Osteoblast (primary cell): ENCODE measurements at regions not wholly inside any gene's neighbourhood (a gene's known extent, or its start where the extent isn't known, plus 50 kb on each side); places are given as distances from the start of the nearest gene placed in this dataset.

ENCODE experiments used
- DNase-seq: peaks from one replicate; pipeline ENCODE4 v3.0.0; 2011; ENCODE audit warnings: low spot score, mixed read lengths; ENCODE audit not compliant: insufficient read length; ENCODE audit errors: missing footprints
- H2AFZ ChIP-seq: 2 replicates; pipeline ENCODE4 v1.6.0; 2011; ENCODE audit warnings: mild to moderate bottlenecking, low read length
- H3K27ac ChIP-seq: 2 replicates; pipeline ENCODE4 v1.5.1; 2011; ENCODE audit warnings: mild to moderate bottlenecking, low read depth, low read length, moderate library complexity
- H3K27me3 ChIP-seq: 2 replicates; pipeline ENCODE4 v1.6.0; 2012; ENCODE audit warnings: mild to moderate bottlenecking, control low read depth, inconsistent platforms, low read length, moderate library complexity; ENCODE audit not compliant: insufficient read depth
- H3K36me3 ChIP-seq: 2 replicates; pipeline ENCODE4 v1.5.1; 2011; ENCODE audit warnings: mild to moderate bottlenecking, low read length, control low read depth, moderate library complexity; ENCODE audit not compliant: insufficient read depth
- H3K4me1 ChIP-seq: 2 replicates; pipeline ENCODE4 v1.5.1; 2011; ENCODE audit warnings: mild to moderate bottlenecking, low read length, control low read depth, moderate library complexity; ENCODE audit not compliant: insufficient read depth
- H3K4me2 ChIP-seq: 2 replicates; pipeline ENCODE4 v1.6.0; 2011; ENCODE audit warnings: mild to moderate bottlenecking, low read length; ENCODE audit not compliant: insufficient read depth
- H3K4me3 ChIP-seq: fragments of 200-600 bp; sonication (generic); 3 replicates; pipeline ENCODE4 v1.5.1; 2012; ENCODE audit warnings: mild to moderate bottlenecking, low read length, inconsistent platforms; ENCODE audit not compliant: insufficient read depth
- H3K79me2 ChIP-seq: 2 replicates; pipeline ENCODE4 v1.6.0; 2012; ENCODE audit warnings: mild to moderate bottlenecking, low read length, control low read depth, inconsistent platforms; ENCODE audit not compliant: insufficient read depth
- H3K9me3 ChIP-seq: 2 replicates; pipeline ENCODE4 v1.5.1; 2011; ENCODE audit warnings: low read depth, low read length, control low read depth
- H4K20me1 ChIP-seq: 2 replicates; pipeline ENCODE4 v1.6.0; 2012; ENCODE audit warnings: mild to moderate bottlenecking, low read length, control low read depth; ENCODE audit not compliant: insufficient read depth
- CTCF ChIP-seq: IDR thresholded peaks from 2 replicates; pipeline ENCODE4 v1.5.1; 2011; ENCODE audit warnings: mild to moderate bottlenecking, low read depth, low read length, moderate library complexity; ENCODE audit errors: extremely low read depth

- Histone ChIP-seq H3K9me3 (peaks cover 1% of the 10 kb centered on the region), H3K4me1 (peaks cover 7% of the 10 kb centered on the region), H3K27me3 (peaks cover 24% of the 10 kb centered on the region), H3K79me2 (no peaks in the 10 kb centered on the region), H4K20me1 (no peaks in the 10 kb centered on the region), H2AFZ (no peak overlapping the region), H3K4me2 (no peak overlapping the region), H3K27ac (no peak overlapping the region), H3K4me3 (no peak overlapping the region), H3K36me3 (no peaks in the 10 kb centered on the region)
- DNase-seq, result no peak
- no peak for TF ChIP-seq CTCF
These were observed 290.4 kb downstream of the FOXL1 start for GRCh38 chr16:86868786-86869185.

- H2AFZ ChIP-seq, result no peak overlapping the region
- peaks cover 1% of the 10 kb centered on the region for H3K9me3 ChIP-seq
- no peaks in the 10 kb centered on the region for H3K79me2 ChIP-seq
- H3K4me3 ChIP-seq, result no peak overlapping the region
- peaks cover 7% of the 10 kb centered on the region for H3K4me1 ChIP-seq
- no peaks in the 10 kb centered on the region for H4K20me1 ChIP-seq
- no peak overlapping the region for H3K4me2 ChIP-seq
- TF ChIP-seq CTCF, result no peak
- H3K36me3 ChIP-seq, result no peaks in the 10 kb centered on the region
- H3K27ac ChIP-seq, result no peak overlapping the region
- no peak for DNase-seq
- peaks cover 24% of the 10 kb centered on the region for H3K27me3 ChIP-seq
These were observed 291.1 kb downstream of the FOXL1 start for GRCh38 chr16:86869288-86870022.

GRCh38 chr16:86870380-86870779, 292.0 kb downstream of the FOXL1 start:
- Histone ChIP-seq H3K79me2 (no peaks in the 10 kb centered on the region), H3K4me1 (peaks cover 7% of the 10 kb centered on the region), H4K20me1 (no peaks in the 10 kb centered on the region), H3K36me3 (no peaks in the 10 kb centered on the region), H3K9me3 (peaks cover 1% of the 10 kb centered on the region), H2AFZ (no peak overlapping the region), H3K4me3 (no peak overlapping the region), H3K27ac (no peak overlapping the region), H3K4me2 (no peak overlapping the region), H3K27me3 (peaks cover 24% of the 10 kb centered on the region)
- TF ChIP-seq CTCF, result no peak
- no peak for DNase-seq

- Histone ChIP-seq H3K27me3 (peaks cover 19% of the 10 kb centered on the region), H3K27ac (no peak overlapping the region), H3K4me3 (no peak overlapping the region), H3K36me3 (no peaks in the 10 kb centered on the region), H3K4me2 (no peak overlapping the region), H2AFZ (no peak overlapping the region), H4K20me1 (no peaks in the 10 kb centered on the region), H3K9me3 (peaks cover 1% of the 10 kb centered on the region), H3K79me2 (no peaks in the 10 kb centered on the region), H3K4me1 (no peaks in the 10 kb centered on the region)
- no peak for DNase-seq
- TF ChIP-seq CTCF, result no peak
These were observed 293.8 kb downstream of the FOXL1 start for GRCh38 chr16:86872131-86872530.
